Sigmoid colon (tissue), 6 donors: ENCODE measurements at regions not wholly inside any gene's neighbourhood (a gene's known extent, or its start where the extent isn't known, plus 50 kb on each side); places are given as distances from the start of the nearest gene placed in this dataset.

Experiments used
- DNase-seq: peaks from one replicate; pipeline ENCODE4 v3.0.0-alpha.2; 2019
- H3K27ac ChIP-seq, 4 donors: fragments of 200-600 bp; sonication (generic); one replicate each; pipeline ENCODE4 v1.5.1; 2016 to 2019; ENCODE audit warnings: mild to moderate bottlenecking in 1 of 4
- H3K27me3 ChIP-seq, 3 donors: fragments of 200-600 bp; sonication (generic); one replicate each; pipeline ENCODE4 v1.5.1; 2019; ENCODE audit warnings: mild to moderate bottlenecking in 1 of 3
- H3K36me3 ChIP-seq, 4 donors: fragments of 200-600 bp; sonication (generic); one replicate each; pipeline ENCODE4 v1.5.1; 2016 to 2019
- H3K4me1 ChIP-seq, 4 donors: fragments of 200-600 bp; sonication (generic); one replicate each; pipeline ENCODE4 v1.5.1; 2017 to 2019
- H3K4me3 ChIP-seq, 4 donors: fragments of 200-600 bp; sonication (generic); one replicate each; pipeline ENCODE4 v1.5.1; 2017 to 2019; ENCODE audit warnings: mild to moderate bottlenecking in 2 of 4, moderate library complexity in 1 of 4
- H3K9me3 ChIP-seq, 4 donors: fragments of 200-600 bp in 3 of 4; sonication (generic) in 3 of 4; one replicate each; pipeline versions ENCODE4 v1.5.1 to v1.6.1; 2013 to 2019
- EP300 ChIP-seq, 4 donors: sonication (generic); formaldehyde crosslinking; IDR thresholded peaks; one replicate each; pipeline ENCODE4 v1.6.1; 2017; ENCODE audit warnings: antibody characterized with exemption in 4 of 4
- POLR2A ChIP-seq, 2 donors: fragments of 450-650 bp; IDR thresholded peaks; one replicate each; pipeline ENCODE4 v1.6.1; 2016; ENCODE audit warnings: antibody characterized with exemption in 2 of 2, mild to moderate bottlenecking in 2 of 2, moderate library complexity in 2 of 2
- POLR2AphosphoS5 ChIP-seq, 4 donors: sonication (generic); formaldehyde crosslinking; IDR thresholded peaks; one replicate each; pipeline ENCODE4 v1.6.1; 2017; ENCODE audit warnings: antibody characterized with exemption in 4 of 4
- WGBS, 2 donors: extraction: QIAGEN DNeasy Blood & Tissue Kit; methylation state at CpG; one replicate each; pipeline ENCODE4 v1.1.7; 2013; 5-methylcytosine and 5-hydroxymethylcytosine counted together
- intact Hi-C: fragments of 100-400 bp; cut with DNase I; formaldehyde crosslinking; loops from one replicate; pipeline ENCODE4 v1.15.1; 2023
- TF ChIP-seq, protein P1 (sequence below), 4 experiments: fragments of 450-650 bp in 3 of 4; fragments of 200-600 bp in 1 of 4; IDR thresholded peaks; one replicate each; pipeline ENCODE4 v1.5.1; 2016 to 2019; ENCODE audit warnings: antibody characterized with exemption in 4 of 4, mild to moderate bottlenecking in 3 of 4, moderate library complexity in 2 of 4
- donor health status: healthy with polysubstance abuse.
- donor health status: healthy.

GRCh38 chr6:90780778-90781177, 193.9 kb upstream of the MAP3K7 start:
- TF ChIP-seq POLR2A (IDR thresholded peaks at IDR 0.05) (no peak), EP300 (IDR thresholded peaks at IDR 0.05) (no peak), POLR2AphosphoS5 (IDR thresholded peaks at IDR 0.05) (no peak)
- TF ChIP-seq, protein P1, sequence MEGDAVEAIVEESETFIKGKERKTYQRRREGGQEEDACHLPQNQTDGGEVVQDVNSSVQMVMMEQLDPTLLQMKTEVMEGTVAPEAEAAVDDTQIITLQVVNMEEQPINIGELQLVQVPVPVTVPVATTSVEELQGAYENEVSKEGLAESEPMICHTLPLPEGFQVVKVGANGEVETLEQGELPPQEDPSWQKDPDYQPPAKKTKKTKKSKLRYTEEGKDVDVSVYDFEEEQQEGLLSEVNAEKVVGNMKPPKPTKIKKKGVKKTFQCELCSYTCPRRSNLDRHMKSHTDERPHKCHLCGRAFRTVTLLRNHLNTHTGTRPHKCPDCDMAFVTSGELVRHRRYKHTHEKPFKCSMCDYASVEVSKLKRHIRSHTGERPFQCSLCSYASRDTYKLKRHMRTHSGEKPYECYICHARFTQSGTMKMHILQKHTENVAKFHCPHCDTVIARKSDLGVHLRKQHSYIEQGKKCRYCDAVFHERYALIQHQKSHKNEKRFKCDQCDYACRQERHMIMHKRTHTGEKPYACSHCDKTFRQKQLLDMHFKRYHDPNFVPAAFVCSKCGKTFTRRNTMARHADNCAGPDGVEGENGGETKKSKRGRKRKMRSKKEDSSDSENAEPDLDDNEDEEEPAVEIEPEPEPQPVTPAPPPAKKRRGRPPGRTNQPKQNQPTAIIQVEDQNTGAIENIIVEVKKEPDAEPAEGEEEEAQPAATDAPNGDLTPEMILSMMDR (IDR thresholded peaks at IDR 0.05) = no peak
- intact Hi-C loops = no loop called here
- no peak overlapping the region for H3K27ac ChIP-seq
- H3K9me3 ChIP-seq = no peaks in the 10 kb centered on the region
- no peak overlapping the region for H3K4me3 ChIP-seq
- no peaks in the 10 kb centered on the region for H3K4me1 ChIP-seq
- no peaks in the 10 kb centered on the region for H3K27me3 ChIP-seq
- no peaks in the 10 kb centered on the region for H3K36me3 ChIP-seq
- WGBS, 2 donors = 87 to 91% methylated on average over 3 of the region's 3 CpGs
- no peak for DNase-seq

DNA sequence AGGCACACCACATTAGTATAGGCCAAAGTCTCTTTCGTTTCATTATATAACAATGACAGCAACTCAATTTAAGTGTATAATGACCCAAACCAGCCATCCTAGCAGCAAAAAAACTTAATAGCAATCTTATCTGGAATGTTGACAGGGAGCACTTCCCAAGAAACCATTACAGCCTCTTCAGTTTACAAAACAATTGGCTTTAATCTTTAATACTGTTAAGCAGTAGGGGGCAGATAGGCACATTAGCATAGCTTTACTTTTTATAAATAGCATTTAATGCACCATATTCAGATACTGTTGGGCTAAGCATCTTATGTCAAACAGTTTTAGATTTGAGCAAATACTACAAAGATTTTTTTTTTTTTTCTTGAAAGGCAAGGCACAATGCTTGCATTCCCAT, 193.3 kb upstream of the MAP3K7 start:
- intact Hi-C loops = no loop called here
- DNase-seq = no peak
- Histone ChIP-seq H3K4me3 (no peak overlapping the region), H3K27me3 (no peaks in the 10 kb centered on the region), H3K36me3 (no peaks in the 10 kb centered on the region), H3K4me1 (no peaks in the 10 kb centered on the region), H3K9me3 (no peaks in the 10 kb centered on the region), H3K27ac (no peak overlapping the region)
- 51 to 73% methylated on average over 1 of the region's 1 CpG for WGBS, 2 donors
- TF ChIP-seq POLR2A (IDR thresholded peaks at IDR 0.05) (no peak), EP300 (IDR thresholded peaks at IDR 0.05) (no peak), POLR2AphosphoS5 (IDR thresholded peaks at IDR 0.05) (no peak)
- TF ChIP-seq, protein P1 (IDR thresholded peaks at IDR 0.05) = no peak

DNA sequence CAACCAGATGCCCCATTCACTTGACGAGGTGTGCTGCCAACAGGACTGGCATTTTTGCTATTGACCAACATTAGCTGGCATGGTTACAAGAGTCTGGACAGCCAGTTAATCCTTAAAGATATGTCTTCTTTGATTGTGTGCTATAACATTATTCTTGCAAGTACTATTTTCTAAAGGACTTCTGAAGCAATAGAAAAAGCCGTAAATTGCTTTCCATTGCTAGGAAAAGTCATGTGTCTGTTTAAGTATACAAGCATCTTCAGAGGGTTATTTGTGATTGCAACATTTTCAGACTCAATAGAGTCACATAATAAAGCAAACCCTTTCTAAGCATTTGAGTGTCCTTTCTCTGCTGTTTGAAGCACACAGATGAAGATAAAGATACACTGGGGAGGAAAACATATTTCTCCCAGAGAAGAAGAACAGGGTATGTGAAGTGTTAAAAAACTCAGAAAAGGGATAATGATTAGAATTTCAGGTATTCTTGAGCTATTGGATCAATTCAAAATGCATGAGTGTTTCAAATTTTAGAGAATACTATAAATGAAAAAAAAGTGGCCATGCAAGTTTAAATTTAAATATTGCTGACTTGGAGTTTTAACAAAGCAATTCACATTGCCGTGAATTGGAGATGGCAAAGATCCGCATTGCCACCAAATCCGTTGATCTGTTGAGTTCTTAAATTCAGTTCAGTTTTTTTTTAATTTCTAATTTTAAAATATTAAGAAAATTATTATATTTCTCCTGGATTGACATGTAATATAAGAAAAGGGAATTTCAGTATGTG, 191.7 kb upstream of the MAP3K7 start:
- intact Hi-C loops = no loop called here
- no peak overlapping the region for H3K4me3 ChIP-seq
- WGBS, 2 donors = 79 to 90% methylated on average over 5 of the region's 5 CpGs
- H3K9me3 ChIP-seq = no peaks in the 10 kb centered on the region
- no peak for DNase-seq
- no peaks in the 10 kb centered on the region for H3K27me3 ChIP-seq
- no peak overlapping the region for H3K27ac ChIP-seq
- TF ChIP-seq EP300 (IDR thresholded peaks at IDR 0.05) (no peak), POLR2A (IDR thresholded peaks at IDR 0.05) (no peak)
- H3K36me3 ChIP-seq = no peaks in the 10 kb centered on the region
- H3K4me1 ChIP-seq = no peaks in the 10 kb centered on the region

DNA sequence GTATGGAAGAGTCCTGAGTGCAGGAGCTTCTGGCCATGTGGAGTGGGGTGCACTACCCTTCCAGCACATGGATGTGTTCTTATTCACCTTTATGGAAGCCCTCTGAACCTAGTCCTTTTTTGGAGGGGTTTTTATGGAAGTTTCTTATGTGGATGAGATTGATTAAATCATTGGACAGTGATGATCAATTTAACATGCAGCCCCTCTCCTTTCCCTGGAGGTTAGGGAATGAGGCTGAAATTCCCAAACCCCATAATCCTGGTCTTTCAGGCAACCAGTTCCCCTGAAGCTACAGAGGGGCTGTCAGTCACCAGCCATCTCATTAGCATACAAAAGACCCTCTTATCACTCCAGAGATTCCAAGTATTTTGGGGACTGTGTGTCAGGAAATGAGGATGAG, 183.9 kb upstream of the MAP3K7 start:
- DNase-seq = no peak
- intact Hi-C loops = no loop called here
- Histone ChIP-seq H3K4me1 (no peaks in the 10 kb centered on the region), H3K36me3 (no peaks in the 10 kb centered on the region), H3K4me3 (no peak overlapping the region), H3K27me3 (no peaks in the 10 kb centered on the region), H3K9me3 (no peaks in the 10 kb centered on the region), H3K27ac (no peak overlapping the region)
- no peak for TF ChIP-seq POLR2A (IDR thresholded peaks at IDR 0.05)
- TF ChIP-seq POLR2AphosphoS5 (IDR thresholded peaks at IDR 0.05) = no peak
- TF ChIP-seq, protein P1 (IDR thresholded peaks at IDR 0.05) = no peak
- no peak for TF ChIP-seq EP300 (IDR thresholded peaks at IDR 0.05)

- Histone ChIP-seq H3K9me3 (no peaks in the 10 kb centered on the region), H3K4me1 (no peaks in the 10 kb centered on the region), H3K27me3 (no peaks in the 10 kb centered on the region), H3K4me3 (no peak overlapping the region), H3K27ac (no peak overlapping the region), H3K36me3 (no peaks in the 10 kb centered on the region)
- no peak for DNase-seq
- intact Hi-C loops = no loop called here
- WGBS, 2 donors = 79 to 92% methylated on average over 3 of the region's 3 CpGs
- TF ChIP-seq POLR2AphosphoS5 (IDR thresholded peaks at IDR 0.05) (no peak), POLR2A (IDR thresholded peaks at IDR 0.05) (no peak)
- TF ChIP-seq, protein P1 (IDR thresholded peaks at IDR 0.05) = no peak
Observed at GRCh38 chr6:90765895-90766294, 179.0 kb upstream of the MAP3K7 start.
